Pancreas (tissue), 10 donors: ENCODE measurements at regions not wholly inside any gene's neighbourhood (a gene's known extent, or its start where the extent isn't known, plus 50 kb on each side); places are given as distances from the start of the nearest gene placed in this dataset.

ENCODE experiments used
- ATAC-seq, 4 donors: fragments of 200-7000 bp; cut with Tn5 transposase; one replicate each; pipeline versions ENCODE4 v1.8.0 to v1.9.1; 2020; ENCODE audit warnings: mild to moderate bottlenecking in 4 of 4, moderate library complexity in 4 of 4
- DNase-seq, 6 donors: peaks; one replicate each; pipeline ENCODE4 v3.0.0-alpha.2; 2020
- FAIRE-seq: peaks from 2 replicates; lab custom pipeline; 2012; peaks lifted over from hg19 to GRCh38; lab: Jason Lieb, UNC
- H3K27ac ChIP-seq, 4 donors: fragments of 200-600 bp; sonication (generic); 1 replicate in 3 of 4; 2 replicates in 1 of 4; pipeline versions ENCODE4 v1.5.0 to v1.8.0; 2020
- H3K27me3 ChIP-seq, 4 donors: fragments of 200-600 bp; one replicate each; pipeline ENCODE4 v1.8.0; 2021
- H3K36me3 ChIP-seq, 3 donors: fragments of 200-600 bp; sonication (generic) in 1 of 3; one replicate each; pipeline versions ENCODE4 v1.5.0 to v1.8.0; 2020 to 2021
- H3K4me1 ChIP-seq, 3 donors: fragments of 200-600 bp; one replicate each; pipeline ENCODE4 v1.8.0; 2021
- H3K4me3 ChIP-seq, 4 donors: fragments of 200-600 bp; sonication (generic) in 2 of 4; one replicate each; pipeline versions ENCODE4 v1.5.0 to v1.8.0; 2020 to 2021
- H3K9me3 ChIP-seq, 4 donors: fragments of 200-600 bp; one replicate each; pipeline ENCODE4 v1.8.0; 2021
- CTCF ChIP-seq, 4 donors: fragments of 200-600 bp; sonication (generic) in 3 of 4; IDR thresholded peaks; one replicate each; pipeline versions ENCODE4 v1.5.0 to v1.8.0; 2021; ENCODE audit warnings: antibody characterized with exemption in 4 of 4
- WGBS, 2 donors: extraction: QIAGEN DNeasy Blood & Tissue Kit; methylation state at CpG; one replicate each; pipeline ENCODE4 v1.1.7; 2013; 5-methylcytosine and 5-hydroxymethylcytosine counted together
- intact Hi-C, 3 donors: fragments of 100-400 bp; cut with DNase I; formaldehyde crosslinking; loops; one replicate each; pipeline versions ENCODE4 v1.11.1 to v1.14.2; 2022
- donor health status: healthy with polysubstance abuse.
- donor health status: DM: no; HTN: no; CAD: no; lungs with moderate emphysema.
- donor health status: DM: no; HTN: no; CAD: no.
- donor health status: control.
- donor health status: control.
- donor health status: Bipolar disorder and iron deficiency.
- donor health status: DM: yes; HTN: yes; CAD: no.
- donor health status: DM: no; HTN: no; CAD: no.
- donor health status: DM: no; HTN: no; CAD: no.
- donor health status: DM: yes; HTN: yes; CAD: no.

GRCh38 chr12:97347956-97348355, 114.6 kb upstream of the RMST start:
- ATAC-seq (no peak), FAIRE-seq (no peak), DNase-seq (no peak)
- Histone ChIP-seq H3K4me3 (no peak overlapping the region), H3K36me3 (no peaks in the 10 kb centered on the region), H3K4me1 (no peaks in the 10 kb centered on the region), H3K9me3 (no peaks in the 10 kb centered on the region), H3K27me3 (no peaks in the 10 kb centered on the region), H3K27ac (no peak overlapping the region)
- no peak for TF ChIP-seq CTCF (IDR thresholded peaks at IDR 0.05)
- WGBS, 2 donors = 47 to 50% methylated on average over 5 of the region's 5 CpGs
- intact Hi-C loops = no loop called here

- Histone ChIP-seq H3K9me3 (no peaks in the 10 kb centered on the region), H3K4me3 (no peak overlapping the region), H3K27ac (no peak overlapping the region), H3K4me1 (no peaks in the 10 kb centered on the region), H3K36me3 (no peaks in the 10 kb centered on the region), H3K27me3 (no peaks in the 10 kb centered on the region)
- no peak for DNase-seq
- 9 to 17% methylated on average over 3 of the region's 3 CpGs for WGBS, 2 donors
- TF ChIP-seq CTCF (IDR thresholded peaks at IDR 0.05) = no peak
- no peak for ATAC-seq
- intact Hi-C loops = no loop called here
- FAIRE-seq = no peak
Observed at GRCh38 chr12:97358361-97358760, 104.2 kb upstream of the RMST start.

GRCh38 chr12:97359021-97359690, 103.4 kb upstream of the RMST start:
- TF ChIP-seq CTCF (IDR thresholded peaks at IDR 0.05) = no peak
- intact Hi-C loops = no loop called here
- DNase-seq (no peak), FAIRE-seq (no peak), ATAC-seq (no peak)
- Histone ChIP-seq H3K27me3 (no peaks in the 10 kb centered on the region), H3K4me1 (no peaks in the 10 kb centered on the region), H3K4me3 (no peak overlapping the region), H3K9me3 (no peaks in the 10 kb centered on the region), H3K36me3 (no peaks in the 10 kb centered on the region), H3K27ac (no peak overlapping the region)
- 13 to 16% methylated on average over 5 of the region's 5 CpGs for WGBS, 2 donors

GRCh38 chr12:97363693-97364092, 98.9 kb upstream of the RMST start:
- Histone ChIP-seq H3K9me3 (no peaks in the 10 kb centered on the region), H3K36me3 (no peaks in the 10 kb centered on the region), H3K4me1 (no peaks in the 10 kb centered on the region), H3K4me3 (no peak overlapping the region), H3K27ac (no peak overlapping the region), H3K27me3 (no peaks in the 10 kb centered on the region)
- FAIRE-seq (no peak), DNase-seq (no peak), ATAC-seq (no peak)
- TF ChIP-seq CTCF (IDR thresholded peaks at IDR 0.05) = no peak
- intact Hi-C loops = no loop called here
- 49 to 57% methylated on average over 1 of the region's 1 CpG for WGBS, 2 donors

- Histone ChIP-seq H3K27ac (no peak overlapping the region), H3K4me1 (no peaks in the 10 kb centered on the region), H3K9me3 (peaks cover 0 to 2% (median 0%) of the 10 kb centered on the region in 4 donors), H3K36me3 (no peaks in the 10 kb centered on the region), H3K4me3 (no peak overlapping the region), H3K27me3 (no peaks in the 10 kb centered on the region)
- ATAC-seq (no peak), DNase-seq (no peak), FAIRE-seq (no peak)
- whole genome bisulfite sequencing, 2 donors = 60 to 62% methylated on average over 7 of the region's 7 CpGs
- intact Hi-C loops = no loop called here
- no peak for TF ChIP-seq CTCF (IDR thresholded peaks at IDR 0.05)
Observed at GRCh38 chr12:97368462-97369163, 94.0 kb upstream of the RMST start.
